HL-60 (cell line): ENCODE measurements at regions not wholly inside any gene's neighbourhood (a gene's known extent, or its start where the extent isn't known, plus 50 kb on each side); places are given as distances from the start of the nearest gene placed in this dataset.

ENCODE experiments used
- GABPA ChIP-seq: IDR thresholded peaks from 2 replicates; pipeline ENCODE4 v1.6.1; 2012; ENCODE audit warnings: low read depth
- POLR2AphosphoS5 ChIP-seq: IDR thresholded peaks from 2 replicates; pipeline ENCODE4 v1.6.1; 2012; ENCODE audit warnings: low read depth
- TF ChIP-seq, protein P1 (sequence below): IDR thresholded peaks from one replicate; pipeline ENCODE4 v1.5.1; 2011; ENCODE audit warnings: low read length, control low read depth, inconsistent platforms; ENCODE audit not compliant: insufficient read depth
- TF ChIP-seq, protein P2 (sequence below): IDR thresholded peaks from 2 replicates; pipeline ENCODE4 v1.6.1; 2012; ENCODE audit warnings: low read depth; ENCODE audit not compliant: insufficient replicate concordance

DNA sequence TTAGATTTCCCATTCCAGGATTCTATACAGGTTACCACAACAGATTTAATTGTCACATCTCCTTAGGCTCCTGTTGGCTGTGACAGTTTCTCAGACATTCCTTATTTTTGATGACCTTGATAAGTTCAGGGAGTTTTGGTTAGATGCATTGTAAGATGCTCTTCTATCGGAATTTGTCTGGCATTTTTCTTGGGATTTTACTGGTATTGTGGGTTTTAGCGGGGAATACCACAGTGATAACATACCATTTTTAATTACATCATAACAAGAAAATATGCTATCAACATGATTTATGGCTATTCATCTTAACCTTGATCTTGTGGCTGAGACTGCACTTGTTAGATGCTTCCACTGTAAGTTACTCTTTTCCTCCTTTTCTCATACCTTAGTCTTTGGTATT, 217.5 kb upstream of the PPFIA2 start:
- TF ChIP-seq, protein P1, sequence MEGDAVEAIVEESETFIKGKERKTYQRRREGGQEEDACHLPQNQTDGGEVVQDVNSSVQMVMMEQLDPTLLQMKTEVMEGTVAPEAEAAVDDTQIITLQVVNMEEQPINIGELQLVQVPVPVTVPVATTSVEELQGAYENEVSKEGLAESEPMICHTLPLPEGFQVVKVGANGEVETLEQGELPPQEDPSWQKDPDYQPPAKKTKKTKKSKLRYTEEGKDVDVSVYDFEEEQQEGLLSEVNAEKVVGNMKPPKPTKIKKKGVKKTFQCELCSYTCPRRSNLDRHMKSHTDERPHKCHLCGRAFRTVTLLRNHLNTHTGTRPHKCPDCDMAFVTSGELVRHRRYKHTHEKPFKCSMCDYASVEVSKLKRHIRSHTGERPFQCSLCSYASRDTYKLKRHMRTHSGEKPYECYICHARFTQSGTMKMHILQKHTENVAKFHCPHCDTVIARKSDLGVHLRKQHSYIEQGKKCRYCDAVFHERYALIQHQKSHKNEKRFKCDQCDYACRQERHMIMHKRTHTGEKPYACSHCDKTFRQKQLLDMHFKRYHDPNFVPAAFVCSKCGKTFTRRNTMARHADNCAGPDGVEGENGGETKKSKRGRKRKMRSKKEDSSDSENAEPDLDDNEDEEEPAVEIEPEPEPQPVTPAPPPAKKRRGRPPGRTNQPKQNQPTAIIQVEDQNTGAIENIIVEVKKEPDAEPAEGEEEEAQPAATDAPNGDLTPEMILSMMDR: no peak
- TF ChIP-seq, protein P2, sequence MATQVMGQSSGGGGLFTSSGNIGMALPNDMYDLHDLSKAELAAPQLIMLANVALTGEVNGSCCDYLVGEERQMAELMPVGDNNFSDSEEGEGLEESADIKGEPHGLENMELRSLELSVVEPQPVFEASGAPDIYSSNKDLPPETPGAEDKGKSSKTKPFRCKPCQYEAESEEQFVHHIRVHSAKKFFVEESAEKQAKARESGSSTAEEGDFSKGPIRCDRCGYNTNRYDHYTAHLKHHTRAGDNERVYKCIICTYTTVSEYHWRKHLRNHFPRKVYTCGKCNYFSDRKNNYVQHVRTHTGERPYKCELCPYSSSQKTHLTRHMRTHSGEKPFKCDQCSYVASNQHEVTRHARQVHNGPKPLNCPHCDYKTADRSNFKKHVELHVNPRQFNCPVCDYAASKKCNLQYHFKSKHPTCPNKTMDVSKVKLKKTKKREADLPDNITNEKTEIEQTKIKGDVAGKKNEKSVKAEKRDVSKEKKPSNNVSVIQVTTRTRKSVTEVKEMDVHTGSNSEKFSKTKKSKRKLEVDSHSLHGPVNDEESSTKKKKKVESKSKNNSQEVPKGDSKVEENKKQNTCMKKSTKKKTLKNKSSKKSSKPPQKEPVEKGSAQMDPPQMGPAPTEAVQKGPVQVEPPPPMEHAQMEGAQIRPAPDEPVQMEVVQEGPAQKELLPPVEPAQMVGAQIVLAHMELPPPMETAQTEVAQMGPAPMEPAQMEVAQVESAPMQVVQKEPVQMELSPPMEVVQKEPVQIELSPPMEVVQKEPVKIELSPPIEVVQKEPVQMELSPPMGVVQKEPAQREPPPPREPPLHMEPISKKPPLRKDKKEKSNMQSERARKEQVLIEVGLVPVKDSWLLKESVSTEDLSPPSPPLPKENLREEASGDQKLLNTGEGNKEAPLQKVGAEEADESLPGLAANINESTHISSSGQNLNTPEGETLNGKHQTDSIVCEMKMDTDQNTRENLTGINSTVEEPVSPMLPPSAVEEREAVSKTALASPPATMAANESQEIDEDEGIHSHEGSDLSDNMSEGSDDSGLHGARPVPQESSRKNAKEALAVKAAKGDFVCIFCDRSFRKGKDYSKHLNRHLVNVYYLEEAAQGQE: no peak
- TF ChIP-seq POLR2AphosphoS5 (no peak), GABPA (no peak)
